BJ (cell line): ENCODE measurements at regions not wholly inside any gene's neighbourhood (a gene's known extent, or its start where the extent isn't known, plus 50 kb on each side); places are given as distances from the start of the nearest gene placed in this dataset.

Experiments used
- CTCF ChIA-PET: fragments of 350-600 bp; formaldehyde crosslinking; extraction: SDS; loops from one replicate; lab custom pipeline; 2021; ENCODE audit warnings: antibody characterized with exemption, inconsistent platforms; lab: Yijun Ruan, JAX
- POLR2A ChIA-PET: fragments of 300-600 bp; sonication (Branson Sonifier 250); formaldehyde crosslinking; extraction: SDS; loops from one replicate; lab custom pipeline; 2021; ENCODE audit warnings: antibody characterized with exemption; lab: Charles Lee
- DNase-seq: peaks from one replicate; pipeline ENCODE4 v3.0.0-alpha.2; 2011; ENCODE audit warnings: low read depth
- H3K27me3 ChIP-seq: 2 replicates; pipeline ENCODE4 v1.6.0; 2011; ENCODE audit warnings: low read length; ENCODE audit not compliant: control insufficient read depth, insufficient read depth
- H3K36me3 ChIP-seq: 2 replicates; pipeline ENCODE4 v1.5.1; 2011; ENCODE audit warnings: low read length; ENCODE audit not compliant: control insufficient read depth, insufficient read depth
- H3K4me3 ChIP-seq: 2 replicates; pipeline ENCODE4 v1.5.1; 2011; ENCODE audit warnings: low read depth, mild to moderate bottlenecking, control low read depth, low read length
- TF ChIP-seq, protein P1 (sequence below): IDR thresholded peaks from 2 replicates; pipeline ENCODE4 v1.5.1; 2011; ENCODE audit warnings: low read depth, mild to moderate bottlenecking, control low read depth, inconsistent platforms, low read length, moderate library complexity; ENCODE audit not compliant: insufficient read depth

DNA sequence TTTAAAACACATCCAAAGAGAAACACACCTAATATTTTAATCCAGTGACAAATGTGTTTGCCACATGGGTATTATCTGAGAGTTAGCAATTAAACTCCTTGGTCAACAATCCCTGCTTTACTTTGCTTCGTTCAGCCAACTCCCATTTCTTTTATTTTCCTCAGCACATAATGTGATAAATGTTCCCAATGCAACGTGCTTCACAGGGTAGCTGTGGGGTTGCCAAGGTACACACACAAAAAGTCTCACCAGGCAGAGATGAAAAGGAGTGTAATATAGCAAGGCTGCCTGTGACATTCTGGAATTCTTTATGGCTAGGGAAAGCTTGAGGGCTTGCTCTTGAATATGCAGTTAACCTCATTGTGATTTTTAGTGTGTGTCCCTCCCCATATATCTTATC is 208.0 kb upstream of the DIO2 start:
- DNase-seq: no peak
- ChIA-PET POLR2A (no interaction called here), CTCF (interaction anchor here (1.1 to 1.2 kb wide), 2 partner anchors 13 to 206 kb away, joined by 3 to 6 read pairs; no protein-coding TSS in a partner anchor)
- no peaks in the 10 kb centered on the region for H3K27me3 ChIP-seq
- TF ChIP-seq, protein P1, sequence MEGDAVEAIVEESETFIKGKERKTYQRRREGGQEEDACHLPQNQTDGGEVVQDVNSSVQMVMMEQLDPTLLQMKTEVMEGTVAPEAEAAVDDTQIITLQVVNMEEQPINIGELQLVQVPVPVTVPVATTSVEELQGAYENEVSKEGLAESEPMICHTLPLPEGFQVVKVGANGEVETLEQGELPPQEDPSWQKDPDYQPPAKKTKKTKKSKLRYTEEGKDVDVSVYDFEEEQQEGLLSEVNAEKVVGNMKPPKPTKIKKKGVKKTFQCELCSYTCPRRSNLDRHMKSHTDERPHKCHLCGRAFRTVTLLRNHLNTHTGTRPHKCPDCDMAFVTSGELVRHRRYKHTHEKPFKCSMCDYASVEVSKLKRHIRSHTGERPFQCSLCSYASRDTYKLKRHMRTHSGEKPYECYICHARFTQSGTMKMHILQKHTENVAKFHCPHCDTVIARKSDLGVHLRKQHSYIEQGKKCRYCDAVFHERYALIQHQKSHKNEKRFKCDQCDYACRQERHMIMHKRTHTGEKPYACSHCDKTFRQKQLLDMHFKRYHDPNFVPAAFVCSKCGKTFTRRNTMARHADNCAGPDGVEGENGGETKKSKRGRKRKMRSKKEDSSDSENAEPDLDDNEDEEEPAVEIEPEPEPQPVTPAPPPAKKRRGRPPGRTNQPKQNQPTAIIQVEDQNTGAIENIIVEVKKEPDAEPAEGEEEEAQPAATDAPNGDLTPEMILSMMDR: no peak
- no peak overlapping the region for H3K4me3 ChIP-seq
- no peaks in the 10 kb centered on the region for H3K36me3 ChIP-seq

DNA sequence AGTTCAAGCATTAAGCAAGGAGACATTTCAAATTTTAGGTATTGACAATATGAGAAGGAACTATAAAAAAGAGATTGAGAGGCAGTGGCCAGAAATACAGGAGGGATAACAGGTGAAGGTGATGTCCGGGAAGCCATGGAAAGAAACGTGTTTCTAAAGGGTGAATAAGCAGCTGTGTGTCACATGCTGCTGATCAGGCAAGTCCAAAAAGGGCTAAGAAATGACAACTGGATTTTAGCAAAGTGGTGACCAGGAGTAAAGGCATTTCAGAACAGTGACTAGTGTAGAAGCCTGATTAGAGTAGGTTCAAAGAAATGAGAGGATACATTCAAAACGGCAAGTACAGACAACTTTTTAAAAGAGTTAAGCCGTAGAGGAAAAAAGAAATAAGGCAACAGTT is 204.3 kb upstream of the DIO2 start:
- Histone ChIP-seq H3K27me3 (no peaks in the 10 kb centered on the region), H3K4me3 (no peak overlapping the region), H3K36me3 (no peaks in the 10 kb centered on the region)
- CTCF ChIA-PET: no interaction called here
- POLR2A ChIA-PET: no interaction called here
- TF ChIP-seq, protein P1: no peak
- no peak for DNase-seq

DNA sequence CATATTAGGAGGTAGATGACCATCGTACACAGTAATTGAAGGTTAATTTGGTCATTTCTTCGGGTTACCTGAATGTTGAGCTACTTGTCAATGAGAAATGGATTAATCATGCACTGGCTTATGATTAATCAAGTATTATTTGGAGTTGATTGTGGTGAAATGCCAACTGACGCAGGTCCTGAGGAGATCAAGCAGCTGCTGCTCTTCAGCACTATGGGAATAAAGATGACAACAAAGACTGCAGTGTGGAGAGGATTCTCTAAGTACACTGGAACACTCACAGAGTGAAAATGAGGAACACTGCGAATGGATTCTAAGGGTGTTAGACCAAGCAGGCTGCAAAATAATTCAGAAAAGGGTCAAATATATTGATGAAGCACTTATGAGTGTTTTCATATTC is 202.8 kb upstream of the DIO2 start:
- CTCF ChIA-PET: interaction anchor here (1.9 kb wide), 1 partner anchor 19 kb away, joined by 6 read pairs; no protein-coding TSS in a partner anchor
- Histone ChIP-seq H3K27me3 (no peaks in the 10 kb centered on the region), H3K36me3 (no peaks in the 10 kb centered on the region), H3K4me3 (no peak overlapping the region)
- TF ChIP-seq, protein P1: no peak
- POLR2A ChIA-PET: no interaction called here
- no peak for DNase-seq

DNA sequence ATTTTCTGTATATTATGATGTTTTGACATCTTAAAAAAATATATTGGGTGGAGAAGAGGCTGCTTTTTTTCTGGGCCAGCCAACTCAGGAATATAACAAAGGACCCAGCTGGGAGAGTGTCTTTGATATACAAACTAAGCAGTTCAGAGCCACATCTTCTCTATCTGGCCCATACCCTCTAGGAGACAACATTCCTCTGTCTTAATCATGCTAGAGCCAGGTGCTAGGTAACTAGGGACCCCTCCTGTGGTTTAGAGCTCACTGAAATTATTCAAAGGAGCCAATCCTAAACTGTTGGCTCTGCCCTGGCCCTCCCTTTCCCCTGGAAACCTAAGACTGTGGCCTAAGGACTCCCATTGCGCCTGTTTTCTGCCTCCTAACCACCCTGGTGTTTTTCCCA is 193.1 kb upstream of the DIO2 start:
- CTCF ChIA-PET: interaction anchor here (0.7 kb wide), 1 partner anchor 348 kb away, joined by 3 read pairs; no protein-coding TSS in a partner anchor
- POLR2A ChIA-PET: no interaction called here
- Histone ChIP-seq H3K27me3 (no peaks in the 10 kb centered on the region), H3K4me3 (no peak overlapping the region), H3K36me3 (no peaks in the 10 kb centered on the region)
- TF ChIP-seq, protein P1: no peak
- no peak for DNase-seq

DNA sequence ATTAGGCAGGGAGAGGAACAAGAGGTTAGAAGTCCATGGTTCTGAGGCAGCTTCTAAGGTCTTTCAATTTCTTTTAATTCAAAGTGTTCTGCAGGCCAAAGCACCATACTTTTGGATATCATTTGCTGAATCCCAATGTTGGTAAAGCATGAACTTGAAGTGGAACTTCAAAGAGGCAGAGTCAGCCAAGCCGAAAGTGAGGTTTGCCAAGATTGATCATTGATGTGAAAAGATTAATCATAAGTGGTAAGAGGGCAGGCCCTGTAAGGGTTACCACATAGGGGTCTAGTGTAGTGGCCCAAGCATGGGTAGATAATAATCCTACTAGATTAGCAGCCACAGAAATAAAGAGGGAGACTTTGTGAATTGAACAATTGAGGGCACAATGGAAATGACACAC is 191.7 kb upstream of the DIO2 start:
- ChIA-PET CTCF (no interaction called here), POLR2A (interaction anchor here (0.6 kb wide), 1 partner anchor 8 kb away, joined by 3 read pairs; no protein-coding TSS in a partner anchor)
- Histone ChIP-seq H3K36me3 (no peaks in the 10 kb centered on the region), H3K4me3 (no peak overlapping the region), H3K27me3 (no peaks in the 10 kb centered on the region)
- TF ChIP-seq, protein P1: no peak
- DNase-seq: no peak
